Effector CD8-positive, alpha-beta T cell (primary cell): ENCODE measurements at regions not wholly inside any gene's neighbourhood (a gene's known extent, or its start where the extent isn't known, plus 50 kb on each side); places are given as distances from the start of the nearest gene placed in this dataset.
"Not testable (repeated sequence)": the region's sequence is repeated elsewhere in the genome, so short reads cannot be mapped to it uniquely, and the experiment has no call there.

Experiments
- DNase-seq: peaks from one replicate; lab custom pipeline; 2025; lab: John Stamatoyannopoulos, UW

- no peak for DNase-seq
Observed at GRCh38 chr21:36247316-36248010, 72.5 kb upstream of the MORC3 start.

GRCh38 chr21:36249576-36250422 lies 70.2 kb upstream of the MORC3 start:
- DNase-seq: no peak

GRCh38 chr21:36250423-36251075 lies 69.4 kb upstream of the MORC3 start:
- DNase-seq: no peak

GRCh38 chr21:36254106-36254941 lies 65.7 kb upstream of the MORC3 start:
- DNase-seq: no peak

- DNase-seq: no peak
Observed at GRCh38 chr21:36255663-36256062, 64.3 kb upstream of the MORC3 start.

GRCh38 chr21:36257657-36258056 lies 62.3 kb upstream of the MORC3 start:
- no peak for DNase-seq

GRCh38 chr21:36260030-36260787 lies 59.8 kb upstream of the MORC3 start:
- peak; percentile 17 for DNase-seq

- DNase-seq: no peak
Observed at GRCh38 chr21:36260802-36261201, 59.2 kb upstream of the MORC3 start.

- no peak for DNase-seq
Observed at GRCh38 chr21:36261459-36261858, 58.5 kb upstream of the MORC3 start.

- DNase-seq: no peak
Observed at GRCh38 chr21:36263797-36264196, 56.2 kb upstream of the MORC3 start.

GRCh38 chr21:36265431-36265830 lies 54.6 kb upstream of the MORC3 start:
- DNase-seq: no peak

- DNase-seq: not testable (repeated sequence)
Observed at GRCh38 chr21:36267828-36268227, 52.2 kb upstream of the MORC3 start.

GRCh38 chr21:36268264-36268663 lies 51.7 kb upstream of the MORC3 start:
- not testable (repeated sequence) for DNase-seq
